CD4-positive, alpha-beta T cell (primary cell): ENCODE measurements at regions not wholly inside any gene's neighbourhood (a gene's known extent, or its start where the extent isn't known, plus 50 kb on each side); places are given as distances from the start of the nearest gene placed in this dataset.
"Not testable (repeated sequence)": the region's sequence is repeated elsewhere in the genome, so short reads cannot be mapped to it uniquely, and the experiment has no call there.

Source experiments
- ATAC-seq: fragments of 200-7000 bp; cut with Tn5 transposase; one replicate; pipeline ENCODE4 v1.10.0; 2022; ENCODE audit warnings: mild to moderate bottlenecking; ENCODE audit not compliant: poor library complexity
- CTCF ChIA-PET: fragments of 350-600 bp; sonication (Branson Sonifier 250); formaldehyde crosslinking; loops from one replicate; lab custom pipeline; 2021; ENCODE audit warnings: antibody characterized with exemption, inconsistent platforms; lab: Charles Lee
- POLR2A ChIA-PET: fragments of 350-600 bp; sonication (Branson Sonifier 250); formaldehyde crosslinking; loops from one replicate; lab custom pipeline; 2021; ENCODE audit warnings: antibody characterized with exemption, inconsistent platforms; lab: Charles Lee
- DNase-seq, 14 experiments: peaks; one replicate each; pipeline ENCODE4 v3.0.0-alpha.2; 2013 to 2020; ENCODE audit warnings: mixed read lengths in 2 of 14
- H3K27ac ChIP-seq, 2 donors: one replicate each; pipeline versions ENCODE4 v1.5.1 to v1.7.0; 2013; ENCODE audit warnings: low read length in 2 of 2, low read depth in 1 of 2, mild to moderate bottlenecking in 1 of 2
- H3K27me3 ChIP-seq, 2 experiments: 1 replicate in 1 of 2; 2 replicates in 1 of 2; pipeline versions ENCODE4 v1.6.1 to v1.7.0; 2013; ENCODE audit warnings: low read length in 2 of 2, control low read depth in 1 of 2, mild to moderate bottlenecking in 1 of 2, moderate library complexity in 1 of 2; ENCODE audit not compliant: insufficient read depth in 2 of 2, control insufficient read depth in 1 of 2
- H3K36me3 ChIP-seq: one replicate; pipeline ENCODE4 v1.6.1; 2013; ENCODE audit warnings: low read length, control low read depth; ENCODE audit not compliant: insufficient read depth
- H3K4me1 ChIP-seq: one replicate; pipeline ENCODE4 v1.6.1; 2013; ENCODE audit warnings: low read length, control low read depth; ENCODE audit not compliant: insufficient read depth
- H3K4me3 ChIP-seq: one replicate; pipeline ENCODE4 v1.5.1; 2013; ENCODE audit warnings: mild to moderate bottlenecking, low read length, moderate library complexity
- H3K9me3 ChIP-seq, 2 experiments: 1 replicate in 1 of 2; 2 replicates in 1 of 2; pipeline versions ENCODE4 v1.6.1 to v1.7.0; 2013; ENCODE audit warnings: low read length in 2 of 2, mild to moderate bottlenecking in 2 of 2, control low read depth in 1 of 2, moderate library complexity in 1 of 2; ENCODE audit not compliant: control insufficient read depth in 1 of 2, insufficient read depth in 1 of 2
- H3K27ac Mint-ChIP-seq: one replicate; pipeline ENCODE4 v1.8.0; 2020; ENCODE audit warnings: mixed read lengths
- H3K27me3 Mint-ChIP-seq: one replicate; pipeline ENCODE4 v1.8.0; 2021; ENCODE audit warnings: mixed read lengths
- H3K36me3 Mint-ChIP-seq: one replicate; pipeline ENCODE4 v1.8.0; 2021; ENCODE audit warnings: low read depth, mixed read lengths
- H3K4me1 Mint-ChIP-seq: one replicate; pipeline ENCODE4 v1.8.0; 2021; ENCODE audit warnings: low read depth, mixed read lengths
- H3K4me3 Mint-ChIP-seq: one replicate; pipeline ENCODE4 v1.8.0; 2020; ENCODE audit warnings: mild to moderate bottlenecking, mixed read lengths
- H3K9me3 Mint-ChIP-seq: one replicate; pipeline ENCODE4 v1.8.0; 2020; ENCODE audit warnings: mixed read lengths
- CTCF ChIP-seq: fragments of 200-600 bp; IDR thresholded peaks from one replicate; pipeline ENCODE4 v1.8.0; 2022; ENCODE audit warnings: antibody characterized with exemption, mild to moderate bottlenecking
- intact Hi-C, 2 experiments: fragments of 100-400 bp; cut with DNase I in 1 of 2; cut with micrococcal nuclease in 1 of 2; formaldehyde crosslinking; loops; one replicate each; pipeline versions ENCODE4 v1.15.1 to v1.9.0; 2023 to 2025; cut with DNase I, micrococcal nuclease

- ChIA-PET POLR2A (no interaction called here), CTCF (no interaction called here)
- H3K27ac Mint-ChIP-seq: no peak overlapping the region
- Histone ChIP-seq H3K27ac (no peak overlapping the region), H3K9me3 (peaks cover 5 to 28% of the 10 kb centered on the region in 2 experiments), H3K4me1 (no peaks in the 10 kb centered on the region), H3K4me3 (no peak overlapping the region), H3K27me3 (no peaks in the 10 kb centered on the region), H3K36me3 (no peaks in the 10 kb centered on the region)
- peaks cover 4% of the 10 kb centered on the region for H3K36me3 Mint-ChIP-seq
- H3K4me1 Mint-ChIP-seq: no peaks in the 10 kb centered on the region
- H3K27me3 Mint-ChIP-seq: no peaks in the 10 kb centered on the region
- DNase-seq (no peak), ATAC-seq (no peak)
- H3K9me3 Mint-ChIP-seq: peaks cover 16% of the 10 kb centered on the region
- no peak for TF ChIP-seq CTCF
- intact Hi-C loops: loop anchor here in 1 of 2 experiments (10.0 kb wide), 1 partner anchor 60 kb away; no protein-coding TSS in a partner anchor
- H3K4me3 Mint-ChIP-seq: no peak overlapping the region
Measured at GRCh38 chr15:95784508-95784907, 546.0 kb upstream of the NR2F2 start.

GRCh38 chr15:95785276-95785675 lies 545.2 kb upstream of the NR2F2 start:
- H3K27ac ChIP-seq, H3K27me3 ChIP-seq, H3K27ac Mint-ChIP-seq, H3K36me3 Mint-ChIP-seq, H3K36me3 ChIP-seq, DNase-seq, ATAC-seq, H3K27me3 Mint-ChIP-seq, H3K4me1 ChIP-seq, CTCF ChIA-PET, H3K4me3 Mint-ChIP-seq, H3K4me3 ChIP-seq, POLR2A ChIA-PET, H3K4me1 Mint-ChIP-seq: not testable (repeated sequence)
- H3K9me3 ChIP-seq: peaks cover 5 to 28% of the 10 kb centered on the region in 2 experiments
- peaks cover 16% of the 10 kb centered on the region for H3K9me3 Mint-ChIP-seq
- intact Hi-C loops: loop anchor here in 1 of 2 experiments (10.0 kb wide), 1 partner anchor 60 kb away; no protein-coding TSS in a partner anchor

GRCh38 chr15:95793231-95793630 lies 537.3 kb upstream of the NR2F2 start:
- ATAC-seq (no peak), DNase-seq (no peak)
- Mint-ChIP-seq H3K4me3 (no peak overlapping the region), H3K4me1 (no peaks in the 10 kb centered on the region), H3K36me3 (no peaks in the 10 kb centered on the region), H3K27ac (no peak overlapping the region), H3K27me3 (peaks cover 8% of the 10 kb centered on the region), H3K9me3 (no peaks in the 10 kb centered on the region)
- ChIA-PET CTCF (no interaction called here), POLR2A (no interaction called here)
- no peak overlapping the region for H3K27ac ChIP-seq
- no peaks in the 10 kb centered on the region for H3K36me3 ChIP-seq
- no peaks in the 10 kb centered on the region for H3K9me3 ChIP-seq
- no peak for TF ChIP-seq CTCF
- H3K27me3 ChIP-seq: no peaks in the 10 kb centered on the region
- intact Hi-C loops: loop anchor here in 1 of 2 experiments (10.0 kb wide), 1 partner anchor 62 kb away; no protein-coding TSS in a partner anchor
- H3K4me1 ChIP-seq: no peaks in the 10 kb centered on the region
- H3K4me3 ChIP-seq: no peak overlapping the region

- no peak overlapping the region for H3K27ac Mint-ChIP-seq
- H3K27ac ChIP-seq: no peak overlapping the region
- intact Hi-C loops: loop anchor here in 1 of 2 experiments (10.0 kb wide), 1 partner anchor 59 kb away; no protein-coding TSS in a partner anchor
- H3K9me3 Mint-ChIP-seq: no peaks in the 10 kb centered on the region
- H3K27me3 Mint-ChIP-seq: peaks cover 1% of the 10 kb centered on the region
- H3K4me1 ChIP-seq: no peaks in the 10 kb centered on the region
- DNase-seq: no peak
- no peak overlapping the region for H3K4me3 ChIP-seq
- no peaks in the 10 kb centered on the region for H3K9me3 ChIP-seq
- CTCF ChIA-PET: no interaction called here
- no peaks in the 10 kb centered on the region for H3K27me3 ChIP-seq
- no peaks in the 10 kb centered on the region for H3K4me1 Mint-ChIP-seq
- no peaks in the 10 kb centered on the region for H3K36me3 Mint-ChIP-seq
- POLR2A ChIA-PET: no interaction called here
- no peak overlapping the region for H3K4me3 Mint-ChIP-seq
- no peak for ATAC-seq
- H3K36me3 ChIP-seq: no peaks in the 10 kb centered on the region
- TF ChIP-seq CTCF: no peak
Measured at GRCh38 chr15:95795386-95795785, 535.1 kb upstream of the NR2F2 start.
